Endodermal cell (in vitro differentiated cells): ENCODE measurements at regions not wholly inside any gene's neighbourhood (a gene's known extent, or its start where the extent isn't known, plus 50 kb on each side); places are given as distances from the start of the nearest gene placed in this dataset.

ENCODE experiments used
- DNase-seq: peaks from one replicate; pipeline ENCODE4 v3.0.0-alpha.2; 2017
- H3K27ac ChIP-seq: 2 replicates; pipeline ENCODE4 v1.5.1; 2013; ENCODE audit warnings: mild to moderate bottlenecking, low read depth, low read length, moderate library complexity
- H3K27me3 ChIP-seq: 2 replicates; pipeline ENCODE4 v1.6.1; 2013; ENCODE audit warnings: mild to moderate bottlenecking, low read length, moderate library complexity; ENCODE audit not compliant: insufficient read depth, control insufficient read depth, poor library complexity, severe bottlenecking
- H3K36me3 ChIP-seq: 2 replicates; pipeline ENCODE4 v1.7.0; 2013; ENCODE audit warnings: mild to moderate bottlenecking, low read length, moderate library complexity; ENCODE audit not compliant: control insufficient read depth, insufficient read depth
- H3K4me1 ChIP-seq: one replicate; pipeline ENCODE4 v1.7.0; 2013; ENCODE audit warnings: low read length; ENCODE audit not compliant: control insufficient read depth, insufficient read depth
- H3K4me3 ChIP-seq: 2 replicates; pipeline ENCODE4 v1.5.1; 2013; ENCODE audit warnings: mild to moderate bottlenecking, low read length, moderate library complexity
- H3K9ac ChIP-seq: 2 replicates; pipeline ENCODE4 v1.6.1; 2013; ENCODE audit warnings: mild to moderate bottlenecking, low read length, moderate library complexity; ENCODE audit not compliant: poor library complexity, severe bottlenecking; ENCODE audit errors: extremely low read depth
- H3K9me3 ChIP-seq: 2 replicates; pipeline ENCODE4 v1.6.1; 2013; ENCODE audit warnings: mild to moderate bottlenecking, low read length, moderate library complexity; ENCODE audit not compliant: control insufficient read depth
- H3K27ac Mint-ChIP-seq: 2 replicates; pipeline ENCODE4 v1.8.0; 2020; ENCODE audit warnings: mixed read lengths
- H3K27me3 Mint-ChIP-seq: 2 replicates; pipeline ENCODE4 v1.8.0; 2021; ENCODE audit warnings: mild to moderate bottlenecking, mixed read lengths; ENCODE audit not compliant: insufficient read depth
- H3K36me3 Mint-ChIP-seq: 2 replicates; pipeline ENCODE4 v1.8.0; 2020; ENCODE audit warnings: low read depth, mixed read lengths
- H3K4me1 Mint-ChIP-seq: 2 replicates; pipeline ENCODE4 v1.8.0; 2020; ENCODE audit warnings: mixed read lengths
- H3K4me3 Mint-ChIP-seq: 2 replicates; pipeline ENCODE4 v1.8.0; 2020; ENCODE audit warnings: mild to moderate bottlenecking, moderate library complexity, mixed read lengths
- H3K9me3 Mint-ChIP-seq: 2 replicates; pipeline ENCODE4 v1.8.0; 2020; ENCODE audit warnings: mild to moderate bottlenecking, mixed read lengths
- CTCF ChIP-seq: fragments of 200-600 bp; sonication (generic); conservative IDR thresholded peaks from 2 replicates; pipeline ENCODE4 v1.5.0; 2021; ENCODE audit warnings: antibody characterized with exemption, mild to moderate bottlenecking
- WGBS, 2 experiments: methylation state at CpG; one replicate each; pipeline versions ENCODE4 v1.1.5 to v1.1.7; 2013; ENCODE audit warnings: missing lambda C conversion rate in 2 of 2, mixed read lengths in 1 of 2; ENCODE audit not compliant: insufficient coverage in 1 of 2, insufficient read length in 1 of 2; 5-methylcytosine and 5-hydroxymethylcytosine counted together

GRCh38 chr14:76686646-76687045 is 74.6 kb upstream of the VASH1 start:
- Mint-ChIP-seq H3K27me3 (peaks cover 1% of the 10 kb centered on the region), H3K4me1 (no peaks in the 10 kb centered on the region), H3K9me3 (peaks cover 39% of the 10 kb centered on the region), H3K27ac (no peak overlapping the region), H3K4me3 (no peak overlapping the region), H3K36me3 (peaks cover 1% of the 10 kb centered on the region)
- H3K4me1 ChIP-seq: no peaks in the 10 kb centered on the region
- H3K9me3 ChIP-seq: peaks cover 47% of the 10 kb centered on the region
- no peak overlapping the region for H3K9ac ChIP-seq
- no peak overlapping the region for H3K4me3 ChIP-seq
- H3K27me3 ChIP-seq: no peaks in the 10 kb centered on the region
- TF ChIP-seq CTCF: no peak
- H3K27ac ChIP-seq: no peak overlapping the region
- H3K36me3 ChIP-seq: no peaks in the 10 kb centered on the region
- no peak for DNase-seq
- WGBS, 2 experiments: no CpG with 5 or more reads among the region's 1 CpG

GRCh38 chr14:76687611-76688382 is 73.5 kb upstream of the VASH1 start:
- H3K4me1 ChIP-seq: no peaks in the 10 kb centered on the region
- no peak overlapping the region for H3K27ac Mint-ChIP-seq
- H3K4me3 Mint-ChIP-seq: no peak overlapping the region
- no peaks in the 10 kb centered on the region for H3K4me1 Mint-ChIP-seq
- H3K27me3 Mint-ChIP-seq: peaks cover 1% of the 10 kb centered on the region
- peaks cover 30% of the 10 kb centered on the region for H3K9me3 Mint-ChIP-seq
- no peaks in the 10 kb centered on the region for H3K36me3 ChIP-seq
- H3K4me3 ChIP-seq: no peak overlapping the region
- 95 to 96% methylated on average over 7 of the region's 7 CpGs for WGBS, 2 experiments
- no peaks in the 10 kb centered on the region for H3K27me3 ChIP-seq
- H3K36me3 Mint-ChIP-seq: peaks cover 1% of the 10 kb centered on the region
- TF ChIP-seq CTCF: no peak
- H3K27ac ChIP-seq: no peak overlapping the region
- DNase-seq: peak; percentile 28
- H3K9ac ChIP-seq: no peak overlapping the region
- peaks cover 35% of the 10 kb centered on the region for H3K9me3 ChIP-seq

- Histone ChIP-seq H3K9me3 (peaks cover 30% of the 10 kb centered on the region), H3K4me3 (no peak overlapping the region), H3K27me3 (no peaks in the 10 kb centered on the region), H3K4me1 (no peaks in the 10 kb centered on the region), H3K27ac (no peak overlapping the region), H3K36me3 (no peaks in the 10 kb centered on the region), H3K9ac (no peak overlapping the region)
- WGBS, 2 experiments: 100% methylated on average over 1 of the region's 2 CpGs
- TF ChIP-seq CTCF: no peak
- no peak for DNase-seq
- Mint-ChIP-seq H3K4me1 (no peaks in the 10 kb centered on the region), H3K4me3 (no peak overlapping the region), H3K27me3 (peaks cover 1% of the 10 kb centered on the region), H3K9me3 (peaks cover 24% of the 10 kb centered on the region), H3K27ac (no peak overlapping the region), H3K36me3 (peaks cover 1% of the 10 kb centered on the region)
Observed at GRCh38 chr14:76688383-76688671, 72.9 kb upstream of the VASH1 start.
